ENCODE measurements at regions not wholly inside any gene's neighbourhood (a gene's known extent, or its start where the extent isn't known, plus 50 kb on each side); places are given as distances from the start of the nearest gene placed in this dataset.

DNA sequence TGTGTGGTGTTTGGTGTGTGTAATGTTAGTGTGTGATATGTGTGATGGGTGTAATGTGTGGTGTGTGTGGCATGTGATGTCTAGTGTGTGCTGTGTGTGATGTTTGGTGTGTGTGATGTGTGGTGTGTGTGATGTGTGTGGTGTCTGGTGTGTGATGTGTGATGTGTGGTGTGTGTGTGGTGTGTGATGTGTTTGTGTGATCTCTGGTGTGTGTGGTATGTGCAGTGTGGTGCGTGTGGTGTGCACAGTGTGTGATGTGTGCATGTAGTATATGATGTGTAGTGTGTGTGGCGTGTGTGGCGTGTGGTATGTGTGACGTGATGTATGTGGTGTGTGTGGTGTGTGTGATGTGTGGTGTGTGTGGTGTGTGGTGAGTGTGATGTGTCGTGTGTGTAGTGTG lies 150.3 kb downstream of the TMEM18 start:
- ChIA-PET POLR2A (no interaction called here), CTCF (no interaction called here), RAD21 (ENCODE audit: low non-redundant PET in 1 of 2, low total read pairs in 2 of 2, uncharacterized antibody in 2 of 2, unreplicated experiment in 2 of 2) (no interaction called here)
- Histone ChIP-seq H3K4me2 (ENCODE audit: low read length) (no peak overlapping the region), H4K20me1 (ENCODE audit: insufficient read depth) (no peaks in the 10 kb centered on the region), H3K4me3 (replicated peaks in 1 of 2; ENCODE audit: low read depth in 1 of 2, low read length in 2 of 2) (no peak overlapping the region), H2AFZ (ENCODE audit: low read depth, low read length, poor library complexity, severe bottlenecking) (no peak overlapping the region), H3K9me2 (ENCODE audit: insufficient read depth) (no peaks in the 10 kb centered on the region), H3K79me2 (ENCODE audit: insufficient read depth, low read length) (no peaks in the 10 kb centered on the region), H3K27ac (ENCODE audit: low read depth, low read length) (no peak overlapping the region), H3K9ac (ENCODE audit: low read length) (no peak overlapping the region), H3K9me3 (ENCODE audit: control insufficient read depth in 1 of 2, insufficient read depth in 1 of 2, low read depth in 1 of 2, low read length in 2 of 2) (no peaks in the 10 kb centered on the region), H3K27me3 (ENCODE audit: insufficient read depth, low read length) (0 out of 2 replicates have a peak, but pooled peaks cover 2% of the 10 kb centered on the region), H3K4me1 (ENCODE audit: control insufficient read depth in 1 of 2, insufficient read depth in 2 of 2, low read length in 2 of 2) (0 out of 4 replicates have a peak, but pooled peaks cover 2 to 4% of the 10 kb centered on the region in 2 experiments), H3K36me3 (ENCODE audit: control insufficient read depth in 1 of 2, insufficient read depth in 2 of 2, low read length in 2 of 2) (no peaks in the 10 kb centered on the region)
- intact Hi-C loops (cut with micrococcal nuclease) = no loop called here
- BruUV-seq (replicated peaks) = no TSS peak
- no peak for DNase-seq (ENCODE audit: low read depth, low spot score)
- TF ChIP-seq, protein P1, sequence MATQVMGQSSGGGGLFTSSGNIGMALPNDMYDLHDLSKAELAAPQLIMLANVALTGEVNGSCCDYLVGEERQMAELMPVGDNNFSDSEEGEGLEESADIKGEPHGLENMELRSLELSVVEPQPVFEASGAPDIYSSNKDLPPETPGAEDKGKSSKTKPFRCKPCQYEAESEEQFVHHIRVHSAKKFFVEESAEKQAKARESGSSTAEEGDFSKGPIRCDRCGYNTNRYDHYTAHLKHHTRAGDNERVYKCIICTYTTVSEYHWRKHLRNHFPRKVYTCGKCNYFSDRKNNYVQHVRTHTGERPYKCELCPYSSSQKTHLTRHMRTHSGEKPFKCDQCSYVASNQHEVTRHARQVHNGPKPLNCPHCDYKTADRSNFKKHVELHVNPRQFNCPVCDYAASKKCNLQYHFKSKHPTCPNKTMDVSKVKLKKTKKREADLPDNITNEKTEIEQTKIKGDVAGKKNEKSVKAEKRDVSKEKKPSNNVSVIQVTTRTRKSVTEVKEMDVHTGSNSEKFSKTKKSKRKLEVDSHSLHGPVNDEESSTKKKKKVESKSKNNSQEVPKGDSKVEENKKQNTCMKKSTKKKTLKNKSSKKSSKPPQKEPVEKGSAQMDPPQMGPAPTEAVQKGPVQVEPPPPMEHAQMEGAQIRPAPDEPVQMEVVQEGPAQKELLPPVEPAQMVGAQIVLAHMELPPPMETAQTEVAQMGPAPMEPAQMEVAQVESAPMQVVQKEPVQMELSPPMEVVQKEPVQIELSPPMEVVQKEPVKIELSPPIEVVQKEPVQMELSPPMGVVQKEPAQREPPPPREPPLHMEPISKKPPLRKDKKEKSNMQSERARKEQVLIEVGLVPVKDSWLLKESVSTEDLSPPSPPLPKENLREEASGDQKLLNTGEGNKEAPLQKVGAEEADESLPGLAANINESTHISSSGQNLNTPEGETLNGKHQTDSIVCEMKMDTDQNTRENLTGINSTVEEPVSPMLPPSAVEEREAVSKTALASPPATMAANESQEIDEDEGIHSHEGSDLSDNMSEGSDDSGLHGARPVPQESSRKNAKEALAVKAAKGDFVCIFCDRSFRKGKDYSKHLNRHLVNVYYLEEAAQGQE (IDR thresholded peaks at IDR 0.05; ENCODE audit: low read depth) = no peak
- TF ChIP-seq, protein P2, sequence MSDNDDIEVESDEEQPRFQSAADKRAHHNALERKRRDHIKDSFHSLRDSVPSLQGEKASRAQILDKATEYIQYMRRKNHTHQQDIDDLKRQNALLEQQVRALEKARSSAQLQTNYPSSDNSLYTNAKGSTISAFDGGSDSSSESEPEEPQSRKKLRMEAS (IDR thresholded peaks at IDR 0.05) = no peak
- TF ChIP-seq SIN3A (IDR thresholded peaks at IDR 0.05; ENCODE audit: low read depth) (no peak), ZFX (IDR thresholded peaks at IDR 0.05) (no peak), FOSL1 (IDR thresholded peaks at IDR 0.05; ENCODE audit: low read depth) (no peak), RAD21 (IDR thresholded peaks at IDR 0.05; ENCODE audit: low read depth) (no peak), POLR2A (IDR thresholded peaks at IDR 0.05; ENCODE audit: borderline replicate concordance, extremely low read depth, insufficient read depth, insufficient read length) (no peak), EZH2phosphoT487 (IDR thresholded peaks at IDR 0.05; ENCODE audit: borderline replicate concordance) (no peak), TCF7L2 (IDR thresholded peaks at IDR 0.05; ENCODE audit: borderline replicate concordance, extremely low read depth, insufficient read depth, insufficient read length) (no peak), EGR1 (IDR thresholded peaks at IDR 0.05; ENCODE audit: low read depth) (no peak), CBX3 (IDR thresholded peaks at IDR 0.05; ENCODE audit: low read depth) (no peak), EZH2 (IDR thresholded peaks at IDR 0.05) (no peak), ELF1 (IDR thresholded peaks at IDR 0.05; ENCODE audit: borderline replicate concordance, low read depth) (no peak)
- TF ChIP-seq, protein P3, sequence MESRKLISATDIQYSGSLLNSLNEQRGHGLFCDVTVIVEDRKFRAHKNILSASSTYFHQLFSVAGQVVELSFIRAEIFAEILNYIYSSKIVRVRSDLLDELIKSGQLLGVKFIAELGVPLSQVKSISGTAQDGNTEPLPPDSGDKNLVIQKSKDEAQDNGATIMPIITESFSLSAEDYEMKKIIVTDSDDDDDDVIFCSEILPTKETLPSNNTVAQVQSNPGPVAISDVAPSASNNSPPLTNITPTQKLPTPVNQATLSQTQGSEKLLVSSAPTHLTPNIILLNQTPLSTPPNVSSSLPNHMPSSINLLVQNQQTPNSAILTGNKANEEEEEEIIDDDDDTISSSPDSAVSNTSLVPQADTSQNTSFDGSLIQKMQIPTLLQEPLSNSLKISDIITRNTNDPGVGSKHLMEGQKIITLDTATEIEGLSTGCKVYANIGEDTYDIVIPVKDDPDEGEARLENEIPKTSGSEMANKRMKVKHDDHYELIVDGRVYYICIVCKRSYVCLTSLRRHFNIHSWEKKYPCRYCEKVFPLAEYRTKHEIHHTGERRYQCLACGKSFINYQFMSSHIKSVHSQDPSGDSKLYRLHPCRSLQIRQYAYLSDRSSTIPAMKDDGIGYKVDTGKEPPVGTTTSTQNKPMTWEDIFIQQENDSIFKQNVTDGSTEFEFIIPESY (IDR thresholded peaks at IDR 0.05; ENCODE audit: extremely low read depth, insufficient replicate concordance, low read length) = no peak
- TF ChIP-seq, protein P4, sequence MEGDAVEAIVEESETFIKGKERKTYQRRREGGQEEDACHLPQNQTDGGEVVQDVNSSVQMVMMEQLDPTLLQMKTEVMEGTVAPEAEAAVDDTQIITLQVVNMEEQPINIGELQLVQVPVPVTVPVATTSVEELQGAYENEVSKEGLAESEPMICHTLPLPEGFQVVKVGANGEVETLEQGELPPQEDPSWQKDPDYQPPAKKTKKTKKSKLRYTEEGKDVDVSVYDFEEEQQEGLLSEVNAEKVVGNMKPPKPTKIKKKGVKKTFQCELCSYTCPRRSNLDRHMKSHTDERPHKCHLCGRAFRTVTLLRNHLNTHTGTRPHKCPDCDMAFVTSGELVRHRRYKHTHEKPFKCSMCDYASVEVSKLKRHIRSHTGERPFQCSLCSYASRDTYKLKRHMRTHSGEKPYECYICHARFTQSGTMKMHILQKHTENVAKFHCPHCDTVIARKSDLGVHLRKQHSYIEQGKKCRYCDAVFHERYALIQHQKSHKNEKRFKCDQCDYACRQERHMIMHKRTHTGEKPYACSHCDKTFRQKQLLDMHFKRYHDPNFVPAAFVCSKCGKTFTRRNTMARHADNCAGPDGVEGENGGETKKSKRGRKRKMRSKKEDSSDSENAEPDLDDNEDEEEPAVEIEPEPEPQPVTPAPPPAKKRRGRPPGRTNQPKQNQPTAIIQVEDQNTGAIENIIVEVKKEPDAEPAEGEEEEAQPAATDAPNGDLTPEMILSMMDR (IDR thresholded peaks at IDR 0.05 in 2 of 3, conservative IDR thresholded peaks at IDR 0.05 in 1 of 3; ENCODE audit: borderline replicate concordance in 1 of 3, insufficient read depth in 1 of 3, low read depth in 2 of 3, low read length in 2 of 3) = no peak
- TF ChIP-seq, protein P5, sequence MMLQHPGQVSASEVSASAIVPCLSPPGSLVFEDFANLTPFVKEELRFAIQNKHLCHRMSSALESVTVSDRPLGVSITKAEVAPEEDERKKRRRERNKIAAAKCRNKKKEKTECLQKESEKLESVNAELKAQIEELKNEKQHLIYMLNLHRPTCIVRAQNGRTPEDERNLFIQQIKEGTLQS (IDR thresholded peaks at IDR 0.05) = no peak
- no peak for ATAC-seq

All from HCT116 (cell line).